ENCODE measurements at regions not wholly inside any gene's neighbourhood (a gene's known extent, or its start where the extent isn't known, plus 50 kb on each side); places are given as distances from the start of the nearest gene placed in this dataset.

- TF ChIP-seq CTCF (IDR thresholded peaks at IDR 0.05; ENCODE audit: borderline replicate concordance, extremely low read depth, low read length, poor library complexity, severe bottlenecking), result no peak
- TF ChIP-seq EZH2 (IDR thresholded peaks at IDR 0.05; ENCODE audit: borderline replicate concordance, low read depth, low read length, severe bottlenecking), result no peak
Observed at GRCh38 chr1:5519366-5520135, 472.7 kb downstream of the NPHP4 start.
